GM10248 (cell line): ENCODE measurements at regions not wholly inside any gene's neighbourhood (a gene's known extent, or its start where the extent isn't known, plus 50 kb on each side); places are given as distances from the start of the nearest gene placed in this dataset.
"Not testable (repeated sequence)": the region's sequence is repeated elsewhere in the genome, so short reads cannot be mapped to it uniquely, and the experiment has no call there.

Experiments
- CTCF ChIA-PET: fragments of 300-600 bp; sonication (Branson Sonifier 250); formaldehyde crosslinking; extraction: SDS; loops from one replicate; lab custom pipeline; 2021; ENCODE audit warnings: antibody characterized with exemption; lab: Yijun Ruan, JAX
- POLR2A ChIA-PET: fragments of 350-650 bp; sonication (Branson Sonifier 250); formaldehyde crosslinking; extraction: SDS; loops from one replicate; lab custom pipeline; 2020; ENCODE audit warnings: antibody characterized with exemption; lab: Yijun Ruan, JAX
- DNase-seq: peaks from one replicate; pipeline ENCODE4 v3.0.0; 2012; ENCODE audit errors: extremely low spot score
- TF ChIP-seq, protein P1 (sequence below): IDR thresholded peaks from 2 replicates; pipeline ENCODE4 v1.5.1; 2012; ENCODE audit warnings: mild to moderate bottlenecking, low read depth; ENCODE audit errors: extremely low read depth, missing control alignments, control extremely low read depth

GRCh38 chr3:177337541-177338331 is 140.5 kb upstream of the TBL1XR1 start:
- CTCF ChIA-PET, result interaction anchor here (0.9 to 1.3 kb wide), 5 partner anchors 10 to 287 kb away, joined by 3 read pairs; no protein-coding TSS in a partner anchor
- peak; percentile 61 for DNase-seq
- POLR2A ChIA-PET, result interaction anchor here (1.1 kb wide), 1 partner anchor 64 kb away, joined by 6 read pairs; no protein-coding TSS in a partner anchor
- TF ChIP-seq, protein P1, sequence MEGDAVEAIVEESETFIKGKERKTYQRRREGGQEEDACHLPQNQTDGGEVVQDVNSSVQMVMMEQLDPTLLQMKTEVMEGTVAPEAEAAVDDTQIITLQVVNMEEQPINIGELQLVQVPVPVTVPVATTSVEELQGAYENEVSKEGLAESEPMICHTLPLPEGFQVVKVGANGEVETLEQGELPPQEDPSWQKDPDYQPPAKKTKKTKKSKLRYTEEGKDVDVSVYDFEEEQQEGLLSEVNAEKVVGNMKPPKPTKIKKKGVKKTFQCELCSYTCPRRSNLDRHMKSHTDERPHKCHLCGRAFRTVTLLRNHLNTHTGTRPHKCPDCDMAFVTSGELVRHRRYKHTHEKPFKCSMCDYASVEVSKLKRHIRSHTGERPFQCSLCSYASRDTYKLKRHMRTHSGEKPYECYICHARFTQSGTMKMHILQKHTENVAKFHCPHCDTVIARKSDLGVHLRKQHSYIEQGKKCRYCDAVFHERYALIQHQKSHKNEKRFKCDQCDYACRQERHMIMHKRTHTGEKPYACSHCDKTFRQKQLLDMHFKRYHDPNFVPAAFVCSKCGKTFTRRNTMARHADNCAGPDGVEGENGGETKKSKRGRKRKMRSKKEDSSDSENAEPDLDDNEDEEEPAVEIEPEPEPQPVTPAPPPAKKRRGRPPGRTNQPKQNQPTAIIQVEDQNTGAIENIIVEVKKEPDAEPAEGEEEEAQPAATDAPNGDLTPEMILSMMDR, result no peak

GRCh38 chr3:177338697-177339219 is 141.5 kb upstream of the TBL1XR1 start:
- DNase-seq, result no peak
- TF ChIP-seq, protein P1, result no peak
- POLR2A ChIA-PET, result no interaction called here
- CTCF ChIA-PET, result interaction anchor here (1.2 kb wide), 1 partner anchor 10 kb away, joined by 3 read pairs; no protein-coding TSS in a partner anchor

- POLR2A ChIA-PET, DNase-seq: not testable (repeated sequence)
- CTCF ChIA-PET, result interaction anchor here (1.9 kb wide), 1 partner anchor 12 kb away, joined by 8 read pairs; no protein-coding TSS in a partner anchor
Measured at GRCh38 chr3:177339220-177339703, 142.0 kb upstream of the TBL1XR1 start.

- CTCF ChIA-PET, result interaction anchor here (0.7 to 1.9 kb wide), 3 partner anchors 11 to 95 kb away, joined by 3 to 8 read pairs (median 3); no protein-coding TSS in a partner anchor
- TF ChIP-seq, protein P1, result no peak
- POLR2A ChIA-PET, result no interaction called here
- no peak for DNase-seq
Measured at GRCh38 chr3:177340243-177340830, 143.1 kb upstream of the TBL1XR1 start.

DNA sequence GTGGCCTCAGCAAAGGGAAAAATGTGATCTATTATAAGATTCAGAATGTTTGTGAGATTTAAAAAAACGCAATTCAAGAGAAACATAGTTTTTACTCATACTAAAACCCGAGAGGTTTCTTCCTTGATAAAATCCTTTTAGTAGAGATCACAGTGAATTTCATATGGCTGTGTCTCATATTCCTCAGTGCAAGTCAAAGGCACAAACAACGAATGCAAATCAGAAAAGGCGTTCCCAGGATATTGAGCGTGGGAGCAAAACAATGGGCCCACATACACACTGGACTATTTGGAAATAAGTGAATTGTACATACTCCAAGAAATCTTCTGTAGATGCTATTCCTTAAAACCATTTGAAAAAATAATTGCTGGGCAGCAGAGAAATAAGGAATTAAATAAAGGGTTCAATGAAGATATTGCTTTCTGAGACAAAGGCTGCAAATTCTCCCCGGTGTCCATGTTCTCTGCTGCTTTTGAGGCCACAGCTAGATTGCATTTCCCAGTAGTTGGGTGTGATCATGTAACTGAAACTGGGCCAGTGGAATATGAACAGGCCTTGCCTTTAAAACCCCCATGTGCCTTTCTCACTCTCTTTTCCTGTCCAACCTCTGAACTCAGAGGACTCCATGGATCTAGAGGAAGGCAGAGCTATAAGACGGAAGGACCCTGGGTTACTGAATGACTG is 144.6 kb upstream of the TBL1XR1 start:
- ChIA-PET POLR2A (no interaction called here), CTCF (interaction anchor here (1.4 to 1.5 kb wide), 2 partner anchors 8 to 10 kb away, joined by 3 to 4 read pairs; no protein-coding TSS in a partner anchor)
- DNase-seq, result no peak
- TF ChIP-seq, protein P1, result no peak

DNA sequence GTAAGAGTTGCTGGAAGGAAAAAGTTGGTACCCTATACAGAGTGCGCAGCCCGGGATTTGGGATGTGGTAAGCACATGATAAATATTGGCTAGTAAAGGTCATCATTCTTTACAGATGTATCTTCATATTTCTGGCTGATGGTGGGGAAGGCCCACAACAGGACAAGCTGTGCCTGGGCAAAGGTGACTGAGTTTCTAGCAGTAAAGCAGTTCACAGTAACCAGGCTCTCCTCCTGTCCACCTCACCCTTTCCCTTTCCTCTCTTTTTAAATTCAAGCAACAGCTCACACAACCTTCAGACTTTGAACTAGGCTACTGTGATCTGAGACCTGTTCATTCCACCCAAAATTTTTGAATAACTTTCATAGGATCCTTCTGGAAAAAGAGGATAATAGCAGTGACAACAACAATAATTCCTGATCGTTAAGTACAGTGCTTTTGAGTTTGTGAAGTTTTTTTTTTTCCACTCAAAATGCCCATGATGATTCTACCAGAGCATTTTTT is 145.9 kb upstream of the TBL1XR1 start:
- no peak for DNase-seq
- TF ChIP-seq, protein P1, result no peak
- ChIA-PET CTCF (interaction anchor here (1.4 to 1.5 kb wide), 2 partner anchors 9 to 10 kb away, joined by 3 to 4 read pairs; no protein-coding TSS in a partner anchor), POLR2A (no interaction called here)
